Liver (tissue), 7 donors: ENCODE measurements at regions not wholly inside any gene's neighbourhood (a gene's known extent, or its start where the extent isn't known, plus 50 kb on each side); places are given as distances from the start of the nearest gene placed in this dataset.

ENCODE experiments used
- DNase-seq: peaks from one replicate; pipeline ENCODE4 v3.0.0-alpha.2; 2017; ENCODE audit warnings: low spot score
- H3K27ac ChIP-seq, 2 donors: one replicate each; pipeline ENCODE4 v1.7.0; 2013; ENCODE audit warnings: inconsistent platforms in 2 of 2, low read length in 2 of 2, control low read depth in 1 of 2, low read depth in 1 of 2, mild to moderate bottlenecking in 1 of 2
- H3K27me3 ChIP-seq, 4 donors: one replicate each; pipeline versions ENCODE4 v1.6.1 to v1.7.0; 2013; ENCODE audit warnings: low read length in 3 of 4, inconsistent platforms in 1 of 4, mild to moderate bottlenecking in 1 of 4, moderate library complexity in 1 of 4; ENCODE audit not compliant: control insufficient read depth in 4 of 4, insufficient read depth in 4 of 4
- H3K36me3 ChIP-seq, 4 donors: one replicate each; pipeline versions ENCODE4 v1.6.1 to v1.7.0; 2013; ENCODE audit warnings: low read length in 3 of 4, mild to moderate bottlenecking in 3 of 4, low read depth in 1 of 4, moderate library complexity in 1 of 4; ENCODE audit not compliant: control insufficient read depth in 4 of 4, insufficient read depth in 3 of 4
- H3K4me1 ChIP-seq, 4 donors: one replicate each; pipeline versions ENCODE4 v1.6.1 to v1.7.0; 2013; ENCODE audit warnings: low read length in 3 of 4, mild to moderate bottlenecking in 3 of 4, moderate library complexity in 1 of 4; ENCODE audit not compliant: control insufficient read depth in 4 of 4, insufficient read depth in 4 of 4
- H3K4me3 ChIP-seq, 3 donors: one replicate each; pipeline versions ENCODE4 v1.6.1 to v1.7.0; 2013; ENCODE audit warnings: low read length in 3 of 3, control low read depth in 1 of 3, low read depth in 1 of 3, mild to moderate bottlenecking in 1 of 3
- H3K9ac ChIP-seq, 2 donors: one replicate each; pipeline ENCODE4 v1.7.0; 2013; ENCODE audit warnings: low read length in 2 of 2, mild to moderate bottlenecking in 2 of 2, moderate library complexity in 2 of 2, control low read depth in 1 of 2, low read depth in 1 of 2
- H3K9me3 ChIP-seq, 4 donors: one replicate each; pipeline versions ENCODE4 v1.6.1 to v1.7.0; 2013; ENCODE audit warnings: low read length in 3 of 4; ENCODE audit not compliant: control insufficient read depth in 4 of 4
- EGR1 ChIP-seq, 2 donors: IDR thresholded peaks; 2 replicates each; pipeline ENCODE4 v1.6.1; 2016 to 2018; ENCODE audit warnings: antibody characterized with exemption in 2 of 2, low read depth in 2 of 2
- FOXA1 ChIP-seq: IDR thresholded peaks from 2 replicates; pipeline ENCODE4 v1.6.1; 2016; ENCODE audit warnings: antibody characterized with exemption
- FOXA2 ChIP-seq: IDR thresholded peaks from 2 replicates; pipeline ENCODE4 v1.6.1; 2016; ENCODE audit warnings: antibody characterized with exemption
- GABPA ChIP-seq, 2 donors: IDR thresholded peaks in 1 of 2; conservative IDR thresholded peaks in 1 of 2; 2 replicates each; pipeline ENCODE4 v1.6.1; 2016; ENCODE audit warnings: antibody characterized with exemption in 2 of 2, mild to moderate bottlenecking in 1 of 2, moderate library complexity in 1 of 2
- HNF4A ChIP-seq, 2 donors: conservative IDR thresholded peaks; 2 replicates each; pipeline ENCODE4 v1.6.1; 2016; ENCODE audit warnings: antibody characterized with exemption in 2 of 2, mild to moderate bottlenecking in 2 of 2
- HNF4G ChIP-seq: IDR thresholded peaks from 2 replicates; pipeline ENCODE4 v1.6.1; 2016; ENCODE audit warnings: antibody characterized with exemption
- JUND ChIP-seq, 2 donors: IDR thresholded peaks; 2 replicates each; pipeline ENCODE4 v1.6.1; 2016; ENCODE audit warnings: antibody characterized with exemption in 2 of 2
- RAD21 ChIP-seq, 2 donors: IDR thresholded peaks; 2 replicates each; pipeline ENCODE4 v1.6.1; 2016; ENCODE audit warnings: antibody characterized with exemption in 2 of 2, mild to moderate bottlenecking in 2 of 2
- REST ChIP-seq: IDR thresholded peaks from 2 replicates; pipeline ENCODE4 v1.6.1; 2016; ENCODE audit warnings: antibody characterized with exemption, mild to moderate bottlenecking
- RXRA ChIP-seq, 2 donors: IDR thresholded peaks; 2 replicates each; pipeline ENCODE4 v1.6.1; 2017 to 2018; ENCODE audit warnings: antibody characterized with exemption in 2 of 2, mild to moderate bottlenecking in 1 of 2
- TAF1 ChIP-seq: conservative IDR thresholded peaks from 2 replicates; pipeline ENCODE4 v1.6.1; 2016; ENCODE audit warnings: antibody characterized with exemption, mild to moderate bottlenecking
- YY1 ChIP-seq: IDR thresholded peaks from 2 replicates; pipeline ENCODE4 v1.6.1; 2016; ENCODE audit warnings: antibody characterized with exemption, mild to moderate bottlenecking
- ZBTB33 ChIP-seq: IDR thresholded peaks from 2 replicates; pipeline ENCODE4 v1.6.1; 2016; ENCODE audit warnings: antibody characterized with exemption
- WGBS: extraction: QIAGEN DNeasy Blood & Tissue Kit; methylation state at CpG from one replicate; pipeline ENCODE4 v1.1.7; 2013; 5-methylcytosine and 5-hydroxymethylcytosine counted together
- TF ChIP-seq, protein P1 (sequence below): IDR thresholded peaks from 2 replicates; pipeline ENCODE4 v1.6.1; 2016; ENCODE audit warnings: antibody characterized with exemption
- donor health status: healthy.
- donor health status: healthy.
- donor health status: healthy.
- donor health status: healthy.

GRCh38 chr13:22846551-22846950, 334.2 kb upstream of the SGCG start:
- Histone ChIP-seq H3K27me3 (peaks cover 0 to 4% (median 0%) of the 10 kb centered on the region in 4 donors), H3K9me3 (no peaks in the 10 kb centered on the region), H3K4me3 (no peak overlapping the region), H3K9ac (no peak overlapping the region), H3K36me3 (no peaks in the 10 kb centered on the region), H3K4me1 (no peaks in the 10 kb centered on the region), H3K27ac (no peak overlapping the region)
- TF ChIP-seq GABPA (IDR thresholded peaks at IDR 0.05 in 1 of 2, conservative IDR thresholded peaks at IDR 0.05 in 1 of 2) (no peak), HNF4G (no peak), TAF1 (no peak)
- 16% methylated on average over 2 of the region's 2 CpGs for WGBS
- DNase-seq, result no peak

GRCh38 chr13:22848539-22849052, 332.2 kb upstream of the SGCG start:
- no peaks in the 10 kb centered on the region for H3K9me3 ChIP-seq
- H3K36me3 ChIP-seq, result no peaks in the 10 kb centered on the region
- no peaks in the 10 kb centered on the region for H3K4me1 ChIP-seq
- no peak overlapping the region for H3K27ac ChIP-seq
- 67% methylated on average over 32 of the region's 32 CpGs for WGBS
- H3K9ac ChIP-seq, result no peak overlapping the region
- H3K27me3 ChIP-seq, result peaks cover 0 to 6% (median 0%) of the 10 kb centered on the region in 4 donors
- TF ChIP-seq TAF1 (no peak), REST (no peak), HNF4A (conservative IDR thresholded peaks at IDR 0.05) (peak in 1 of 2 donors; percentile 43), HNF4G (no peak), EGR1 (IDR thresholded peaks at IDR 0.05; ENCODE audit: low read depth in 2 of 2) (peak in 1 of 2 donors; percentile 69), FOXA2 (no peak), RXRA (IDR thresholded peaks at IDR 0.05) (peak in 1 of 2 donors; percentile 36), RAD21 (IDR thresholded peaks at IDR 0.05) (no peak), YY1 (no peak), FOXA1 (no peak), JUND (IDR thresholded peaks at IDR 0.05) (no peak), ZBTB33 (peak; percentile 94)
- TF ChIP-seq, protein P1, sequence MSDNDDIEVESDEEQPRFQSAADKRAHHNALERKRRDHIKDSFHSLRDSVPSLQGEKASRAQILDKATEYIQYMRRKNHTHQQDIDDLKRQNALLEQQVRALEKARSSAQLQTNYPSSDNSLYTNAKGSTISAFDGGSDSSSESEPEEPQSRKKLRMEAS, result no peak
- no peak overlapping the region for H3K4me3 ChIP-seq
- DNase-seq, result no peak
